ENCODE measurements at regions not wholly inside any gene's neighbourhood (a gene's known extent, or its start where the extent isn't known, plus 50 kb on each side); places are given as distances from the start of the nearest gene placed in this dataset.

DNA sequence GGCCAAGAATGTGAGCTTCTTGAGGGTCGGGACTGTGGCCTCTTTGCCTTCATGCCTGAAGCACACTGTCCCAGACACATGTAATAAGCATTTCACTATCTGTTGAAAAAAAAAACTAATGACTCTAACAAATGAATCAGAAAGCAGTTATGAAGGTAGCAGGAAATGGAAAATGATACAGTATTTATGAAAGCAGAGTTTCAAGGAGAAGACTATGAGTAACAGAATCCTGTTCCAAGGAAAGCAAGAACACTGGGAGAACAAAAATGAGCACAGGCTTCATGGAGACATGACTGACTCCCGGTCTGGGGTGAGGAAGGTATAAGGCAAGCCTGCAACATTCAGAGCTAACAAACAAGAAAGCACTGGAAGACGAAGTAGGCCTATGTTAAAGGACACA is 190.8 kb downstream of the RNF152 start:
- in situ Hi-C loops (cut with MboI; ENCODE audit: low sequenced_read_pairs in 4 of 4) = no loop called here
- Histone ChIP-seq H3K9me3 (no peaks in the 10 kb centered on the region), H3K4me3 (no peak overlapping the region), H3K27ac (no peak overlapping the region), H3K4me1 (no peaks in the 10 kb centered on the region), H3K36me3 (no peaks in the 10 kb centered on the region), H3K27me3 (no peaks in the 10 kb centered on the region)
- TF ChIP-seq POLR2A (IDR thresholded peaks at IDR 0.05) = no peak
- TF ChIP-seq, protein P1, sequence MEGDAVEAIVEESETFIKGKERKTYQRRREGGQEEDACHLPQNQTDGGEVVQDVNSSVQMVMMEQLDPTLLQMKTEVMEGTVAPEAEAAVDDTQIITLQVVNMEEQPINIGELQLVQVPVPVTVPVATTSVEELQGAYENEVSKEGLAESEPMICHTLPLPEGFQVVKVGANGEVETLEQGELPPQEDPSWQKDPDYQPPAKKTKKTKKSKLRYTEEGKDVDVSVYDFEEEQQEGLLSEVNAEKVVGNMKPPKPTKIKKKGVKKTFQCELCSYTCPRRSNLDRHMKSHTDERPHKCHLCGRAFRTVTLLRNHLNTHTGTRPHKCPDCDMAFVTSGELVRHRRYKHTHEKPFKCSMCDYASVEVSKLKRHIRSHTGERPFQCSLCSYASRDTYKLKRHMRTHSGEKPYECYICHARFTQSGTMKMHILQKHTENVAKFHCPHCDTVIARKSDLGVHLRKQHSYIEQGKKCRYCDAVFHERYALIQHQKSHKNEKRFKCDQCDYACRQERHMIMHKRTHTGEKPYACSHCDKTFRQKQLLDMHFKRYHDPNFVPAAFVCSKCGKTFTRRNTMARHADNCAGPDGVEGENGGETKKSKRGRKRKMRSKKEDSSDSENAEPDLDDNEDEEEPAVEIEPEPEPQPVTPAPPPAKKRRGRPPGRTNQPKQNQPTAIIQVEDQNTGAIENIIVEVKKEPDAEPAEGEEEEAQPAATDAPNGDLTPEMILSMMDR (IDR thresholded peaks at IDR 0.05 in 4 of 5, conservative IDR thresholded peaks at IDR 0.05 in 1 of 5) = no peak
- intact Hi-C loops (cut with DNase I; ENCODE audit: low total_unique reads) = no loop called here
- DNase-seq (no peak), ATAC-seq (no peak)

DNA sequence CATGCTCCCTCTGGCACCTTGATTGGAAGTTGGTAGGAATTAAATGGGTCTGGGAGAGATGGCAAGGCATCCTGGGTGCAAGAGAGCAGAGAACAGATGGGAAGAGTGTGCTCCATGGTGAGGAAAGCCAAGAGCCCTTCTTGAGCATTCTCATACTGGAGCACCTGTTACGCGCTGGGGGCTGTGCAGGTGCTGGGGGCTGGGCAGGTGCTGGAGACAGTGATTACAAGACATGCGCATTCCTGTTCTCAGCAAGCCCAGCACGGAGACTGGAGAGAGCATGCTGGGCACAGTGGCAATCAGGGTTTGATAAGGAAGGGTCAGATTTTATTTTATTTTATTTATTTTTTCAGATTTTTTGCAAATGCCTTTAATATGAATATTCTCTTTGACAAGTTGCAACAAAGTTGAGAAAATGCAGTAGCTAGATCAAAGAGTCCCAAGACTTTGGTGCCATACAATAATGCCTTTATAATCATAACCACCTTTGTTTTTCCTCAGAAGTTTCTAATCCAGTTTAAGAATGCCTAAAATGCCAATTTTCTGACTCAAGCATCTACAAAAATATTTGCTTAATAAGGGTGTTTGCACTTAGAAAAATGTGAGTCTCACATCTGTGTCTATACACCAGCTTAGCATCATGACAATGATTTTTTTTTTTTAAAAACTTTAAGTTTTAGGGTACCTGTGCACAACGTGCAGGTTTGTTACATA is 193.3 kb downstream of the RNF152 start:
- Histone ChIP-seq H3K4me1 (no peaks in the 10 kb centered on the region), H3K27me3 (no peaks in the 10 kb centered on the region), H3K36me3 (no peaks in the 10 kb centered on the region), H3K27ac (no peak overlapping the region), H3K4me3 (no peak overlapping the region), H3K9me3 (no peaks in the 10 kb centered on the region)
- DNase-seq = no peak
- intact Hi-C loops (cut with DNase I; ENCODE audit: low total_unique reads) (no loop called here), in situ Hi-C loops (cut with MboI; ENCODE audit: low sequenced_read_pairs in 4 of 4) (no loop called here)
- TF ChIP-seq, protein P1 (IDR thresholded peaks at IDR 0.05 in 4 of 5, conservative IDR thresholded peaks at IDR 0.05 in 1 of 5) = no peak
- no peak for TF ChIP-seq POLR2A (IDR thresholded peaks at IDR 0.05)
- ATAC-seq = no peak

- H3K9me3 ChIP-seq = no peaks in the 10 kb centered on the region
- intact Hi-C loops (cut with DNase I; ENCODE audit: low total_unique reads) (no loop called here), in situ Hi-C loops (cut with MboI; ENCODE audit: low sequenced_read_pairs in 4 of 4) (no loop called here)
- TF ChIP-seq, protein P1 (IDR thresholded peaks at IDR 0.05 in 4 of 5, conservative IDR thresholded peaks at IDR 0.05 in 1 of 5) = no peak
- TF ChIP-seq POLR2A (IDR thresholded peaks at IDR 0.05) = no peak
- no peak overlapping the region for H3K4me3 ChIP-seq
- H3K27me3 ChIP-seq = no peaks in the 10 kb centered on the region
- DNase-seq (no peak), ATAC-seq (no peak)
- H3K4me1 ChIP-seq = no peaks in the 10 kb centered on the region
- no peak overlapping the region for H3K27ac ChIP-seq
- H3K36me3 ChIP-seq = no peaks in the 10 kb centered on the region
These were observed 195.4 kb downstream of the RNF152 start for GRCh38 chr18:61697306-61697909.

GRCh38 chr18:61694236-61694635 is 198.6 kb downstream of the RNF152 start:
- ATAC-seq (no peak), DNase-seq (no peak)
- intact Hi-C loops (cut with DNase I; ENCODE audit: low total_unique reads) (no loop called here), in situ Hi-C loops (cut with MboI; ENCODE audit: low sequenced_read_pairs in 4 of 4) (no loop called here)
- Histone ChIP-seq H3K27me3 (no peaks in the 10 kb centered on the region), H3K4me1 (no peaks in the 10 kb centered on the region), H3K9me3 (no peaks in the 10 kb centered on the region), H3K27ac (no peak overlapping the region), H3K36me3 (no peaks in the 10 kb centered on the region), H3K4me3 (no peak overlapping the region)
- no peak for TF ChIP-seq POLR2A (IDR thresholded peaks at IDR 0.05)
- TF ChIP-seq, protein P1 (IDR thresholded peaks at IDR 0.05 in 4 of 5, conservative IDR thresholded peaks at IDR 0.05 in 1 of 5) = no peak

All from gastrocnemius medialis (tissue), 4 donors.